HEK293 (cell line): ENCODE measurements at regions not wholly inside any gene's neighbourhood (a gene's known extent, or its start where the extent isn't known, plus 50 kb on each side); places are given as distances from the start of the nearest gene placed in this dataset.
"Not testable (repeated sequence)": the region's sequence is repeated elsewhere in the genome, so short reads cannot be mapped to it uniquely, and the experiment has no call there.

Source experiments
- CTCF ChIA-PET: fragments of 350-600 bp; formaldehyde crosslinking; extraction: SDS; loops from one replicate; lab custom pipeline; 2021; ENCODE audit warnings: antibody characterized with exemption; lab: Yijun Ruan, JAX
- POLR2A ChIA-PET: fragments of 300-600 bp; formaldehyde crosslinking; extraction: SDS; loops from one replicate; lab custom pipeline; 2020; ENCODE audit warnings: antibody characterized with exemption, inconsistent platforms; lab: Yijun Ruan, JAX
- H3K27ac ChIP-seq: fragments of 200-500 bp; sonication (Bioruptor generic); 2 replicates; pipeline ENCODE4 v1.5.1; 2014; ENCODE audit warnings: low read depth, low read length, control low read depth, inconsistent platforms; ENCODE audit errors: extremely low read depth
- H3K36me3 ChIP-seq, 2 experiments: fragments of 200-500 bp in 1 of 2; sonication (Bioruptor generic) in 1 of 2; 1 replicate in 1 of 2; 2 replicates in 1 of 2; pipeline ENCODE4 v1.5.1; 2014 to 2017; ENCODE audit warnings: inconsistent platforms in 2 of 2, low read length in 2 of 2; ENCODE audit not compliant: control insufficient read depth in 2 of 2, insufficient read depth in 1 of 2
- H3K4me1 ChIP-seq: fragments of 200-500 bp; sonication (Bioruptor generic); 2 replicates; pipeline ENCODE4 v1.5.1; 2014; ENCODE audit warnings: mild to moderate bottlenecking, low read length, inconsistent platforms; ENCODE audit not compliant: control insufficient read depth, insufficient read depth
- H3K4me3 ChIP-seq: 2 replicates; pipeline ENCODE4 v1.5.1; 2011; ENCODE audit warnings: low read depth, mild to moderate bottlenecking, control low read depth, low read length, moderate library complexity
- H3K9me3 ChIP-seq: fragments of 200-500 bp; sonication (Bioruptor generic); 2 replicates; pipeline ENCODE4 v1.5.1; 2014; ENCODE audit warnings: low read depth, low read length, inconsistent platforms; ENCODE audit not compliant: control insufficient read depth, insufficient read depth
- CTCF ChIP-seq: fragments of 450-650 bp; formaldehyde crosslinking; IDR thresholded peaks from 2 replicates; pipeline ENCODE4 v1.5.1; 2016; ENCODE audit warnings: missing biosample characterization, missing genetic modification characterization
- ELK4 ChIP-seq: IDR thresholded peaks from 2 replicates; pipeline ENCODE4 v1.6.1; 2011; ENCODE audit warnings: mild to moderate bottlenecking, low read depth, low read length, borderline replicate concordance
- KLF1 ChIP-seq: fragments of 450-650 bp; formaldehyde crosslinking; IDR thresholded peaks from 2 replicates; pipeline ENCODE4 v1.5.1; 2016; ENCODE audit warnings: missing biosample characterization, missing genetic modification characterization
- OSR2 ChIP-seq: fragments of 450-650 bp; formaldehyde crosslinking; IDR thresholded peaks from 2 replicates; pipeline ENCODE4 v1.5.1; 2016; ENCODE audit warnings: missing biosample characterization, missing genetic modification characterization
- TSHZ1 ChIP-seq: fragments of 450-650 bp; formaldehyde crosslinking; IDR thresholded peaks from 2 replicates; pipeline ENCODE4 v1.5.1; 2016; ENCODE audit warnings: missing biosample characterization, missing genetic modification characterization, borderline replicate concordance
- YY1 ChIP-seq: fragments of 450-650 bp; formaldehyde crosslinking; IDR thresholded peaks from 2 replicates; pipeline ENCODE4 v1.5.1; 2018; ENCODE audit warnings: missing biosample characterization, missing genetic modification characterization
- ZBTB11 ChIP-seq: fragments of 450-650 bp; formaldehyde crosslinking; conservative IDR thresholded peaks from 2 replicates; pipeline ENCODE4 v1.5.1; 2016; ENCODE audit warnings: low read depth, missing biosample characterization, missing genetic modification characterization
- ZNF174 ChIP-seq: fragments of 450-650 bp; formaldehyde crosslinking; IDR thresholded peaks from 2 replicates; pipeline ENCODE4 v1.5.0; 2017; ENCODE audit warnings: missing biosample characterization, mild to moderate bottlenecking, missing genetic modification characterization
- ZNF350 ChIP-seq: fragments of 450-650 bp; formaldehyde crosslinking; IDR thresholded peaks from 2 replicates; pipeline ENCODE4 v1.5.0; 2017; ENCODE audit warnings: missing biosample characterization, mild to moderate bottlenecking, missing genetic modification characterization
- ZNF394 ChIP-seq: fragments of 450-650 bp; formaldehyde crosslinking; IDR thresholded peaks from 2 replicates; pipeline ENCODE4 v1.5.1; 2016; ENCODE audit warnings: missing biosample characterization, missing genetic modification characterization, mild to moderate bottlenecking, moderate library complexity, borderline replicate concordance
- ZNF426 ChIP-seq: fragments of 450-650 bp; formaldehyde crosslinking; IDR thresholded peaks from 2 replicates; pipeline ENCODE4 v1.5.1; 2017; ENCODE audit warnings: missing biosample characterization, missing genetic modification characterization, mild to moderate bottlenecking, inconsistent platforms, moderate library complexity
- ZNF518A ChIP-seq: fragments of 450-650 bp; formaldehyde crosslinking; conservative IDR thresholded peaks from 2 replicates; pipeline ENCODE4 v1.5.1; 2016; ENCODE audit warnings: low read depth, missing biosample characterization, missing genetic modification characterization
- ZNF530 ChIP-seq: fragments of 450-650 bp; formaldehyde crosslinking; IDR thresholded peaks from 2 replicates; pipeline ENCODE4 v1.5.1; 2016; ENCODE audit warnings: low read depth, missing biosample characterization, missing genetic modification characterization
- ZNF544 ChIP-seq: fragments of 450-650 bp; formaldehyde crosslinking; IDR thresholded peaks from 2 replicates; pipeline ENCODE4 v1.5.0; 2017; ENCODE audit warnings: missing biosample characterization, missing genetic modification characterization
- ZNF555 ChIP-seq: fragments of 450-650 bp; formaldehyde crosslinking; conservative IDR thresholded peaks from 2 replicates; pipeline ENCODE4 v1.5.1; 2017; ENCODE audit warnings: missing biosample characterization, mild to moderate bottlenecking, missing genetic modification characterization, inconsistent platforms
- ZNF623 ChIP-seq: fragments of 450-650 bp; formaldehyde crosslinking; IDR thresholded peaks from 2 replicates; pipeline ENCODE4 v1.5.1; 2016; ENCODE audit warnings: missing biosample characterization, missing genetic modification characterization
- ZNF645 ChIP-seq: fragments of 450-650 bp; formaldehyde crosslinking; IDR thresholded peaks from 2 replicates; pipeline ENCODE4; 2016; ENCODE audit warnings: missing biosample characterization, missing genetic modification characterization
- ZNF830 ChIP-seq: fragments of 450-650 bp; IDR thresholded peaks from 2 replicates; pipeline ENCODE4 v1.5.0; 2018; ENCODE audit warnings: missing biosample characterization, missing genetic modification characterization, low read depth, mild to moderate bottlenecking, moderate library complexity
- ZXDB ChIP-seq: fragments of 450-650 bp; formaldehyde crosslinking; IDR thresholded peaks from 2 replicates; pipeline ENCODE4 v1.5.1; 2016; ENCODE audit warnings: missing biosample characterization, missing genetic modification characterization

- POLR2A ChIA-PET, H3K36me3 ChIP-seq, H3K9me3 ChIP-seq, H3K4me1 ChIP-seq, H3K27ac ChIP-seq, CTCF ChIA-PET, H3K4me3 ChIP-seq: not testable (repeated sequence)
- TF ChIP-seq ZNF555 (tag by site-specific recombination) = peak; percentile 34; the same call in 1 of the 2 replicates
- TF ChIP-seq ZNF426 (tag by site-specific recombination) = peak; percentile 42
- TF ChIP-seq ZNF518A (tag by site-specific recombination) = peak; percentile 46; the same call in 1 of the 2 replicates
- TF ChIP-seq ZBTB11 = peak; percentile 42; the same call in 1 of the 2 replicates
- peak; percentile 59; the same call in 1 of the 2 replicates for TF ChIP-seq ZNF394
These were observed 1005.0 kb upstream of the ALCAM start for GRCh38 chr3:104361748-104362147.

GRCh38 chr3:104362319-104362718 is 1004.4 kb upstream of the ALCAM start:
- Histone ChIP-seq H3K27ac (no peak overlapping the region), H3K4me1 (no peaks in the 10 kb centered on the region), H3K4me3 (no peak overlapping the region), H3K9me3 (no peaks in the 10 kb centered on the region), H3K36me3 (no peaks in the 10 kb centered on the region)
- ChIA-PET POLR2A (no interaction called here), CTCF (no interaction called here)
- TF ChIP-seq YY1 (no peak), KLF1 (tag by site-specific recombination) (no peak), ZXDB (no peak), ELK4 (no peak), ZNF350 (tag by site-specific recombination) (no peak), TSHZ1 (tag by site-specific recombination) (no peak), ZNF623 (no peak), OSR2 (no peak), ZNF174 (no peak), ZNF530 (no peak), CTCF (tag by site-specific recombination) (no peak), ZNF645 (no peak), ZNF544 (tag by site-specific recombination) (no peak), ZNF830 (tag by site-specific recombination) (no peak)
